Common myeloid progenitor, CD34-positive (primary cell): ENCODE measurements at regions not wholly inside any gene's neighbourhood (a gene's known extent, or its start where the extent isn't known, plus 50 kb on each side); places are given as distances from the start of the nearest gene placed in this dataset.

Experiments
- CTCF ChIA-PET: fragments of 350-600 bp; sonication (Branson Sonifier 250); formaldehyde crosslinking; loops from one replicate; lab custom pipeline; 2021; ENCODE audit warnings: antibody characterized with exemption; lab: Charles Lee
- POLR2A ChIA-PET: fragments of 350-600 bp; sonication (Branson Sonifier 250); formaldehyde crosslinking; loops from one replicate; lab custom pipeline; 2021; ENCODE audit warnings: antibody characterized with exemption; lab: Charles Lee
- DNase-seq, 3 donors: peaks; one replicate each; pipeline versions ENCODE4 v3.0.0 to v3.0.0-alpha.2; 2013
- H3K27ac ChIP-seq, 2 experiments: 1 replicate in 1 of 2; 2 replicates in 1 of 2; pipeline ENCODE4 v1.7.0; 2013; ENCODE audit warnings: inconsistent platforms in 2 of 2, low read length in 2 of 2, mild to moderate bottlenecking in 2 of 2, low read depth in 1 of 2, moderate library complexity in 1 of 2; ENCODE audit not compliant: severe bottlenecking in 2 of 2, insufficient read depth in 1 of 2, poor library complexity in 1 of 2
- H3K27me3 ChIP-seq, 5 experiments: replicated peaks in 2 of 5; 1 replicate in 3 of 5; 2 replicates in 2 of 5; pipeline versions ENCODE4 v1.6.1 to v1.7.0; 2013; ENCODE audit warnings: low read length in 4 of 5, mild to moderate bottlenecking in 2 of 5, moderate library complexity in 2 of 5, inconsistent platforms in 1 of 5; ENCODE audit not compliant: insufficient read depth in 5 of 5, control insufficient read depth in 4 of 5
- H3K36me3 ChIP-seq, 4 experiments: 1 replicate in 2 of 4; 2 replicates in 2 of 4; pipeline versions ENCODE4 v1.6.1 to v1.7.0; 2013; ENCODE audit warnings: low read length in 3 of 4, control low read depth in 1 of 4, mild to moderate bottlenecking in 1 of 4; ENCODE audit not compliant: control insufficient read depth in 4 of 4, insufficient read depth in 4 of 4
- H3K4me1 ChIP-seq, 4 experiments: 1 replicate in 3 of 4; 2 replicates in 1 of 4; pipeline versions ENCODE4 v1.6.1 to v1.7.1; 2013; ENCODE audit warnings: low read length in 3 of 4, mild to moderate bottlenecking in 3 of 4, control low read depth in 1 of 4, inconsistent platforms in 1 of 4, moderate library complexity in 1 of 4; ENCODE audit not compliant: control insufficient read depth in 4 of 4, insufficient read depth in 4 of 4; ENCODE audit errors: control extremely low read depth in 1 of 4
- H3K4me3 ChIP-seq, 7 experiments: 1 replicate in 4 of 7; 2 replicates in 3 of 7; pipeline versions ENCODE4 v1.5.1 to v1.7.0; 2013; ENCODE audit warnings: mild to moderate bottlenecking in 7 of 7, low read length in 6 of 7, moderate library complexity in 6 of 7, inconsistent platforms in 2 of 7, low read depth in 2 of 7, control low read depth in 1 of 7; ENCODE audit not compliant: insufficient read depth in 4 of 7, control insufficient read depth in 1 of 7; ENCODE audit errors: extremely low read depth in 1 of 7
- H3K9me3 ChIP-seq, 5 experiments: 1 replicate in 4 of 5; 2 replicates in 1 of 5; pipeline versions ENCODE4 v1.6.1 to v1.7.1; 2013; ENCODE audit warnings: low read length in 4 of 5, mild to moderate bottlenecking in 2 of 5, inconsistent platforms in 1 of 5, low read depth in 1 of 5, moderate library complexity in 1 of 5; ENCODE audit not compliant: control insufficient read depth in 4 of 5, insufficient read depth in 2 of 5; ENCODE audit errors: control extremely low read depth in 1 of 5
- WGBS: methylation state at CpG from one replicate; pipeline ENCODE4 v1.1.5; 2013; ENCODE audit not compliant: insufficient coverage; 5-methylcytosine and 5-hydroxymethylcytosine counted together

GRCh38 chr22:27019827-27020226, 362.4 kb downstream of the MIAT start:
- Histone ChIP-seq H3K27me3 (peaks cover 0 to 51% (median 2%) of the 10 kb centered on the region in 5 experiments), H3K36me3 (no peaks in the 10 kb centered on the region), H3K9me3 (peaks cover 0 to under 1% (median 0%) of the 10 kb centered on the region in 5 experiments), H3K27ac (no peak overlapping the region), H3K4me3 (no peak overlapping the region), H3K4me1 (peaks cover 0 to 3% (median 0%) of the 10 kb centered on the region in 4 experiments)
- 64% methylated on average over 3 of the region's 4 CpGs for WGBS
- DNase-seq: no peak
- CTCF ChIA-PET: no interaction called here
- POLR2A ChIA-PET: no interaction called here

GRCh38 chr22:27022274-27022895, 365.0 kb downstream of the MIAT start:
- H3K9me3 ChIP-seq: no peaks in the 10 kb centered on the region
- ChIA-PET CTCF (interaction anchor here (2.0 kb wide), 1 partner anchor 10 kb away, joined by 6 read pairs; no protein-coding TSS in a partner anchor), POLR2A (no interaction called here)
- DNase-seq: no peak
- H3K27me3 ChIP-seq: peaks cover 0 to 45% (median 2%) of the 10 kb centered on the region in 5 experiments
- no peaks in the 10 kb centered on the region for H3K36me3 ChIP-seq
- H3K4me3 ChIP-seq: no peak overlapping the region
- no CpG with 5 or more reads among the region's 8 CpGs for WGBS
- no peak overlapping the region for H3K27ac ChIP-seq
- H3K4me1 ChIP-seq: peaks cover 0 to 3% (median 0%) of the 10 kb centered on the region in 4 experiments

- ChIA-PET POLR2A (no interaction called here), CTCF (no interaction called here)
- H3K4me1 ChIP-seq: peaks cover 0 to 3% (median 0%) of the 10 kb centered on the region in 4 experiments
- no peak overlapping the region for H3K27ac ChIP-seq
- no peaks in the 10 kb centered on the region for H3K9me3 ChIP-seq
- H3K4me3 ChIP-seq: no peak overlapping the region
- no peak for DNase-seq
- WGBS: 41% methylated on average over 9 of the region's 17 CpGs
- H3K27me3 ChIP-seq: peaks cover 0 to 45% (median 2%) of the 10 kb centered on the region in 5 experiments
- H3K36me3 ChIP-seq: no peaks in the 10 kb centered on the region
These were observed 365.5 kb downstream of the MIAT start for GRCh38 chr22:27022896-27023361.

- H3K27me3 ChIP-seq: peaks cover 0 to 39% (median 2%) of the 10 kb centered on the region in 5 experiments
- no peaks in the 10 kb centered on the region for H3K36me3 ChIP-seq
- no peak overlapping the region for H3K27ac ChIP-seq
- H3K4me1 ChIP-seq: peaks cover 0 to 3% (median 0%) of the 10 kb centered on the region in 4 experiments
- H3K4me3 ChIP-seq: no peak overlapping the region
- POLR2A ChIA-PET: no interaction called here
- peak in 2 of 3 donors; percentile 8 to 9 for DNase-seq
- WGBS: 0% methylated on average over 1 of the region's 1 CpG
- CTCF ChIA-PET: no interaction called here
- H3K9me3 ChIP-seq: no peaks in the 10 kb centered on the region
These were observed 366.2 kb downstream of the MIAT start for GRCh38 chr22:27023591-27023990.

- no CpG with 5 or more reads among the region's 1 CpG for WGBS
- no peak for DNase-seq
- CTCF ChIA-PET: no interaction called here
These were observed 367.6 kb downstream of the MIAT start for GRCh38 chr22:27024982-27025381.

GRCh38 chr22:27028093-27028492, 370.7 kb downstream of the MIAT start:
- H3K4me3 ChIP-seq: no peak overlapping the region
- H3K36me3 ChIP-seq: no peaks in the 10 kb centered on the region
- peaks cover 0 to 24% (median 3%) of the 10 kb centered on the region in 5 experiments for H3K27me3 ChIP-seq
- ChIA-PET CTCF (no interaction called here), POLR2A (interaction anchor here (0.6 kb wide), 1 partner anchor 121 kb away, joined by 3 read pairs; no protein-coding TSS in a partner anchor)
- H3K9me3 ChIP-seq: no peaks in the 10 kb centered on the region
- no peak overlapping the region for H3K27ac ChIP-seq
- H3K4me1 ChIP-seq: peaks cover 0 to 3% (median 0%) of the 10 kb centered on the region in 4 experiments
- 60% methylated on average over 1 of the region's 3 CpGs for WGBS
- DNase-seq: no peak

More at GRCh38 chr22:27024982-27025381, 367.6 kb downstream of the MIAT start:
- no peak overlapping the region for H3K4me3 ChIP-seq
- no peak overlapping the region for H3K27ac ChIP-seq
- peaks cover 0 to 3% (median 0%) of the 10 kb centered on the region in 4 experiments for H3K4me1 ChIP-seq
- no peaks in the 10 kb centered on the region for H3K9me3 ChIP-seq
- H3K36me3 ChIP-seq: no peaks in the 10 kb centered on the region
- peaks cover 0 to 32% (median 2%) of the 10 kb centered on the region in 5 experiments for H3K27me3 ChIP-seq
- POLR2A ChIA-PET: no interaction called here

GRCh38 chr22:27029584-27030130, 372.3 kb downstream of the MIAT start:
- no peak overlapping the region for H3K4me3 ChIP-seq
- WGBS: 100% methylated on average over 1 of the region's 1 CpG
- ChIA-PET POLR2A (no interaction called here), CTCF (no interaction called here)
- peaks cover 0 to 33% (median 6%) of the 10 kb centered on the region in 5 experiments for H3K27me3 ChIP-seq
- no peak for DNase-seq
- no peaks in the 10 kb centered on the region for H3K36me3 ChIP-seq
- no peak overlapping the region for H3K27ac ChIP-seq
- no peaks in the 10 kb centered on the region for H3K9me3 ChIP-seq
- no peaks in the 10 kb centered on the region for H3K4me1 ChIP-seq
